MM.1S (cell line): ENCODE measurements at regions not wholly inside any gene's neighbourhood (a gene's known extent, or its start where the extent isn't known, plus 50 kb on each side); places are given as distances from the start of the nearest gene placed in this dataset.

ENCODE experiments used
- EZH2 ChIP-seq: fragments of 300-600 bp; sonication (generic); optimal IDR thresholded peaks from 2 replicates; pipeline ENCODE3; 2017; ENCODE audit warnings: low read depth, mild to moderate bottlenecking, antibody characterized with exemption, low read length, mixed read lengths
- EZH2phosphoT487 ChIP-seq: fragments of 300-600 bp; sonication (generic); IDR thresholded peaks from 2 replicates; pipeline ENCODE4 v1.6.1; 2018; ENCODE audit warnings: antibody characterized with exemption, low read length
- TF ChIP-seq, protein P1 (sequence below): fragments of 300-600 bp; sonication (generic); IDR thresholded peaks from 2 replicates; pipeline ENCODE4 v1.5.1; 2016; ENCODE audit warnings: antibody characterized with exemption, low read length, mixed read lengths

DNA sequence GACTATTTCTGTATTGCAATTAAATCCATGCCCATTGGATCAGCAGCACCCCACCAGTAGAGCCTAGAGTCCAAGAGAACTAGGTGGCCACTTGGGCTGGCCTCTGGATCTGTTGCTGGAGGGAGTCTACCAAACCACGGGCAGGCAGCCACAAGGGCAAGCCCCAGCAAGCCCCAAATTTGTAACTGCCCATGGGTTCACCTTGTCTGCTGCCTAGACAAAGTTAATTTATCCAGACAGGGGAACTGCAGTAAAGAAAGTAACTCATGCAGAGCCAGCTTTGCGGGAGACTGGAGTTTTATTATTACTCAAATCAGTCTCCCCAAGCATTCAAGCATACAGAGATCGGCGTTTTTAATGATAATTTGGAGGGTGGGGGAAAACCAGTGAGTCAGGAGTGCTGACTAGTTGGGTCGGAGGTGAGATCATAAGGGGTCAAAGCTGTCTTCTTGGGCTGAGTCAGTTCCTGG, 74.0 kb upstream of the TERB2 start:
- TF ChIP-seq, protein P1, sequence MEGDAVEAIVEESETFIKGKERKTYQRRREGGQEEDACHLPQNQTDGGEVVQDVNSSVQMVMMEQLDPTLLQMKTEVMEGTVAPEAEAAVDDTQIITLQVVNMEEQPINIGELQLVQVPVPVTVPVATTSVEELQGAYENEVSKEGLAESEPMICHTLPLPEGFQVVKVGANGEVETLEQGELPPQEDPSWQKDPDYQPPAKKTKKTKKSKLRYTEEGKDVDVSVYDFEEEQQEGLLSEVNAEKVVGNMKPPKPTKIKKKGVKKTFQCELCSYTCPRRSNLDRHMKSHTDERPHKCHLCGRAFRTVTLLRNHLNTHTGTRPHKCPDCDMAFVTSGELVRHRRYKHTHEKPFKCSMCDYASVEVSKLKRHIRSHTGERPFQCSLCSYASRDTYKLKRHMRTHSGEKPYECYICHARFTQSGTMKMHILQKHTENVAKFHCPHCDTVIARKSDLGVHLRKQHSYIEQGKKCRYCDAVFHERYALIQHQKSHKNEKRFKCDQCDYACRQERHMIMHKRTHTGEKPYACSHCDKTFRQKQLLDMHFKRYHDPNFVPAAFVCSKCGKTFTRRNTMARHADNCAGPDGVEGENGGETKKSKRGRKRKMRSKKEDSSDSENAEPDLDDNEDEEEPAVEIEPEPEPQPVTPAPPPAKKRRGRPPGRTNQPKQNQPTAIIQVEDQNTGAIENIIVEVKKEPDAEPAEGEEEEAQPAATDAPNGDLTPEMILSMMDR: no peak
- TF ChIP-seq EZH2: no peak
- no peak for TF ChIP-seq EZH2phosphoT487
